GM12892 (cell line): ENCODE measurements at regions not wholly inside any gene's neighbourhood (a gene's known extent, or its start where the extent isn't known, plus 50 kb on each side); places are given as distances from the start of the nearest gene placed in this dataset.
"Not testable (repeated sequence)": the region's sequence is repeated elsewhere in the genome, so short reads cannot be mapped to it uniquely, and the experiment has no call there.

Experiments used
- POLR2AphosphoS5 ChIP-seq: IDR thresholded peaks from 2 replicates; pipeline ENCODE4 v1.6.1; 2011; ENCODE audit warnings: low read depth, low read length, control low read depth
- TAF1 ChIP-seq: IDR thresholded peaks from 2 replicates; pipeline ENCODE4 v1.6.1; 2011; ENCODE audit warnings: low read depth, mild to moderate bottlenecking, control low read depth, low read length, borderline replicate concordance

DNA sequence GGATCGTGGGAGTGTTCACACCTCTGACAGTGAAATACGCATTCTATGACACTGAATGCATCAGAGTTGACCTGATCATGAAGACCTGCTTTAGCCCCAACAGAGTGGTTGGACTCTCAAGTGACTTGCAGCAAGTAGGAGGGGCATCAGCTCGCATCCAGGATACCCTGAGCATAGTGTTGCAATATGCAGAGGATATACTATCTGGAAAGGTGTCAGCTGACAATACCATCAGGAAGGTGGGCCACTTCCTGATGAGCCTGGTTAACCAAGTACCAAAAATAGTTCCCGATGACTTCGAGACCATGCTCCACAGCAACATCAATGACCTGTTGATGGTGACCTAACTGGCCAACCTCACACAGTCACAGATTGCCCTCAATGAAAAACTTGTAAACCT is 190.2 kb upstream of the TPTE start:
- not testable (repeated sequence) for TF ChIP-seq POLR2AphosphoS5, TAF1
